ENCODE measurements at regions not wholly inside any gene's neighbourhood (a gene's known extent, or its start where the extent isn't known, plus 50 kb on each side); places are given as distances from the start of the nearest gene placed in this dataset.

DNA sequence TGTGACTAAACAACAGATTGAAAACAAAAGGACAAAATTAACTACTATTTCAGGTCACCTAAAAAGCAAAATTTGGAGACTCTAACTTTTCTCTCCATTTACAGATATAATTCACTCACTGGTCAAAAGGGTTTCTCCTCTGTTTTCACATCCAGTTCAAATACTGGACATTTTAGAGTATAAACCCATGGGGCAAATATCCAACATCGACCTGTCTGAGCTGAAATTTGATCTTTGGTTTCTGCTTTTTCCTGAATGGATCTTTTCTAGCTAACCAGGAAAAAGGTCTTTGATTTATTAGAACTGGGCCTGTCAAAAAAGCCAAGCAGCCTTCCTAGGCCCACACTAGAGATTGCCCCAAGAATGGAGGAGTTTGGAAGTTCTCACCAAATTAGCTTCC lies 69.3 kb upstream of the SATB2 start:
- Mint-ChIP-seq H3K4me3 (no peak overlapping the region), H3K27ac (no peak overlapping the region), H3K4me1 (no peaks in the 10 kb centered on the region), H3K27me3 (ENCODE audit: low read depth in 3 of 3) (peaks cover 0 to 2% (median 0%) of the 10 kb centered on the region in 3 donors), H3K36me3 (no peaks in the 10 kb centered on the region), H3K9me3 (peaks cover 0 to 10% (median 4%) of the 10 kb centered on the region in 7 donors)
- Histone ChIP-seq H3K9ac (ENCODE audit: insufficient read depth, low read length, poor library complexity, severe bottlenecking) (no peak overlapping the region), H4K20me1 (ENCODE audit: insufficient read depth, low read length) (no peaks in the 10 kb centered on the region), H3K4me2 (replicated peaks; ENCODE audit: extremely low read depth, low read length, poor library complexity, severe bottlenecking) (no peak overlapping the region), H3K4me3 (replicated peaks in 1 of 3; ENCODE audit: low read depth in 2 of 3, low read length in 3 of 3) (no peak overlapping the region), H3K9me3 (replicated peaks in 1 of 2; ENCODE audit: control insufficient read depth in 1 of 2, insufficient read depth in 1 of 2, low read length in 2 of 2) (no peaks in the 10 kb centered on the region), H3K27me3 (ENCODE audit: control insufficient read depth in 2 of 2, insufficient read depth in 2 of 2, low read length in 2 of 2) (no peaks in the 10 kb centered on the region), H3K79me2 (ENCODE audit: insufficient read depth, low read length) (no peaks in the 10 kb centered on the region), H3K4me1 (ENCODE audit: control insufficient read depth in 1 of 2, insufficient read depth in 2 of 2, low read length in 2 of 2) (no peaks in the 10 kb centered on the region), H3K36me3 (replicated peaks in 1 of 2; ENCODE audit: control insufficient read depth in 1 of 2, insufficient read depth in 2 of 2, low read length in 2 of 2) (no peaks in the 10 kb centered on the region), H2AFZ (ENCODE audit: insufficient read depth, low read depth, low read length, poor library complexity, severe bottlenecking) (no peak overlapping the region), H3K27ac (ENCODE audit: low read depth in 1 of 2, low read length in 2 of 2) (no peak overlapping the region)
- DNase-seq, result no peak
- TF ChIP-seq, protein P1, sequence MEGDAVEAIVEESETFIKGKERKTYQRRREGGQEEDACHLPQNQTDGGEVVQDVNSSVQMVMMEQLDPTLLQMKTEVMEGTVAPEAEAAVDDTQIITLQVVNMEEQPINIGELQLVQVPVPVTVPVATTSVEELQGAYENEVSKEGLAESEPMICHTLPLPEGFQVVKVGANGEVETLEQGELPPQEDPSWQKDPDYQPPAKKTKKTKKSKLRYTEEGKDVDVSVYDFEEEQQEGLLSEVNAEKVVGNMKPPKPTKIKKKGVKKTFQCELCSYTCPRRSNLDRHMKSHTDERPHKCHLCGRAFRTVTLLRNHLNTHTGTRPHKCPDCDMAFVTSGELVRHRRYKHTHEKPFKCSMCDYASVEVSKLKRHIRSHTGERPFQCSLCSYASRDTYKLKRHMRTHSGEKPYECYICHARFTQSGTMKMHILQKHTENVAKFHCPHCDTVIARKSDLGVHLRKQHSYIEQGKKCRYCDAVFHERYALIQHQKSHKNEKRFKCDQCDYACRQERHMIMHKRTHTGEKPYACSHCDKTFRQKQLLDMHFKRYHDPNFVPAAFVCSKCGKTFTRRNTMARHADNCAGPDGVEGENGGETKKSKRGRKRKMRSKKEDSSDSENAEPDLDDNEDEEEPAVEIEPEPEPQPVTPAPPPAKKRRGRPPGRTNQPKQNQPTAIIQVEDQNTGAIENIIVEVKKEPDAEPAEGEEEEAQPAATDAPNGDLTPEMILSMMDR (IDR thresholded peaks at IDR 0.05), result no peak
- WGBS (ENCODE audit: insufficient coverage), result 100% methylated on average over 1 of the region's 1 CpG
- intact Hi-C loops (cut with micrococcal nuclease), result no loop called here

DNA sequence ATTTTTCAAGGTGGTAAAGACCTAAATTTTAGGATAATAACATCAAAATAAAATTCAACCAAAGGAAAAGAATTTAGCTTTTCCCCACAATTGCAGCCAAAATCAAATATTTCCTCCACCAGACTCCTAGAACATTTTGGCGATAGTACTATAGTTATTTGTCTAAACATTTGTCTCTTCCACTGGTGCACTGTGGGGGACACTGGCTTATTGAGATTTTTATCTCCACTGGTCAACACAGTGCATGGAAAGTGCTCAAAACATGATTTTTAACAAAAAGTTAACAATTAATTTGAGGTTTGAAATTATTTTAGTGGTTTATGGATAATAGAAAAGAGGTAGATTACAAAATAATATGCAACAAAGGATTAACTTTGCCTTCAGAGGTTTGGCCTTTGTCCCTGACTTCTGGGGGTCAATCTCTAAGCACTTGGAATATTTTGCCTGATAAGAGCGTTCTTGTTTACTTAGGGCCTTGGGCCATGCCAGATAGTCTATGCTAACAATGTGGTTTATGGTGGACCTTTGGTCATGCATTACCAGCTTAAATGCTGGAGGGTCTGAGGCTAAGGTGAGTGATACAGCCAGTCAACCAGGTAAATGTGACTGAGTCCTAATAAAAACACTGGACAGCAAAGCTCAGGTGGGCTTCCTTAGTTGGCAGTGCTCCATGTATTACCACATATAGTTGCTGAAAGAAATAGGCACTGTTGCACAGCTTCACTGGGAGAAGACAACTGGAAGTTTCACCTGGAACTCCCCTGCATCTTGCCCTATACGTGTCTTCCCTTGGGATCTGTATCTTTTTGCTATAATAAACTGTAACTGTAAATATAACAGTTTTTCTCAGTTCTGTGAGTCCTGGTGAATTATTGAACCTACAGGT lies 67.2 kb upstream of the SATB2 start:
- no peak overlapping the region for H3K27ac ChIP-seq (ENCODE audit: low read depth in 1 of 2, low read length in 2 of 2)
- H3K4me3 Mint-ChIP-seq, result no peak overlapping the region
- no peaks in the 10 kb centered on the region for H3K4me1 ChIP-seq (ENCODE audit: control insufficient read depth in 1 of 2, insufficient read depth in 2 of 2, low read length in 2 of 2)
- no peaks in the 10 kb centered on the region for H3K36me3 ChIP-seq (replicated peaks in 1 of 2; ENCODE audit: control insufficient read depth in 1 of 2, insufficient read depth in 2 of 2, low read length in 2 of 2)
- no peaks in the 10 kb centered on the region for H4K20me1 ChIP-seq (ENCODE audit: insufficient read depth, low read length)
- no peaks in the 10 kb centered on the region for H3K9me3 ChIP-seq (replicated peaks in 1 of 2; ENCODE audit: control insufficient read depth in 1 of 2, insufficient read depth in 1 of 2, low read length in 2 of 2)
- H3K27me3 Mint-ChIP-seq (ENCODE audit: low read depth in 3 of 3), result peaks cover 0 to 2% (median 0%) of the 10 kb centered on the region in 3 donors
- no CpG with 5 or more reads among the region's 3 CpGs for WGBS (ENCODE audit: insufficient coverage)
- TF ChIP-seq, protein P1 (IDR thresholded peaks at IDR 0.05), result no peak
- no peak overlapping the region for H3K4me2 ChIP-seq (replicated peaks; ENCODE audit: extremely low read depth, low read length, poor library complexity, severe bottlenecking)
- no peaks in the 10 kb centered on the region for H3K79me2 ChIP-seq (ENCODE audit: insufficient read depth, low read length)
- no peaks in the 10 kb centered on the region for H3K4me1 Mint-ChIP-seq
- DNase-seq, result no peak
- H2AFZ ChIP-seq (ENCODE audit: insufficient read depth, low read depth, low read length, poor library complexity, severe bottlenecking), result no peak overlapping the region
- intact Hi-C loops (cut with micrococcal nuclease), result no loop called here
- no peak overlapping the region for H3K9ac ChIP-seq (ENCODE audit: insufficient read depth, low read length, poor library complexity, severe bottlenecking)
- H3K27me3 ChIP-seq (ENCODE audit: control insufficient read depth in 2 of 2, insufficient read depth in 2 of 2, low read length in 2 of 2), result no peaks in the 10 kb centered on the region
- H3K27ac Mint-ChIP-seq, result no peak overlapping the region
- H3K36me3 Mint-ChIP-seq, result no peaks in the 10 kb centered on the region
- H3K9me3 Mint-ChIP-seq, result peaks cover 0 to 7% (median 2%) of the 10 kb centered on the region in 7 donors
- H3K4me3 ChIP-seq (replicated peaks in 1 of 3; ENCODE audit: low read depth in 2 of 3, low read length in 3 of 3), result no peak overlapping the region

Measured in CD14-positive monocyte (primary cell).